Activated T-helper 17 cell treated with anti-CD3 and anti-CD28 coated beads, Interleukin-2, amount 50 U/mL, for 72 hours (primary cell): ENCODE measurements at regions not wholly inside any gene's neighbourhood (a gene's known extent, or its start where the extent isn't known, plus 50 kb on each side); places are given as distances from the start of the nearest gene placed in this dataset.
"Not testable (repeated sequence)": the region's sequence is repeated elsewhere in the genome, so short reads cannot be mapped to it uniquely, and the experiment has no call there.

Source experiments
- ATAC-seq: fragments of 150-1000 bp; cut with Tn5 transposase; replicated peaks from 2 replicates; pipeline ENCODE4 v1.10.0; 2021; ENCODE audit warnings: mild to moderate bottlenecking, moderate library complexity
- H3K27ac Mint-ChIP-seq: one replicate; pipeline ENCODE4 v1.8.0; 2022; ENCODE audit warnings: mixed read lengths
- H3K27me3 Mint-ChIP-seq: one replicate; pipeline ENCODE4 v1.8.0; 2022; ENCODE audit warnings: mixed read lengths
- H3K36me3 Mint-ChIP-seq: one replicate; pipeline ENCODE4 v1.8.0; 2022; ENCODE audit warnings: low read depth, mild to moderate bottlenecking, mixed read lengths
- H3K4me1 Mint-ChIP-seq: one replicate; pipeline ENCODE4 v1.8.0; 2022; ENCODE audit warnings: mixed read lengths
- H3K4me3 Mint-ChIP-seq: one replicate; pipeline ENCODE4 v1.8.0; 2022; ENCODE audit warnings: mild to moderate bottlenecking, mixed read lengths
- H3K9me3 Mint-ChIP-seq: one replicate; pipeline ENCODE4 v1.8.0; 2022; ENCODE audit warnings: mixed read lengths

- Mint-ChIP-seq H3K9me3 (peaks cover 6% of the 10 kb centered on the region), H3K27me3 (no peaks in the 10 kb centered on the region), H3K4me1 (no peaks in the 10 kb centered on the region), H3K36me3 (no peaks in the 10 kb centered on the region), H3K27ac (no peak overlapping the region), H3K4me3 (no peak overlapping the region)
- ATAC-seq, result no peak
Observed at GRCh38 chr2:129481306-129482219, 497.9 kb upstream of the RAB6C start.

- H3K4me3 Mint-ChIP-seq, result no peak overlapping the region
- ATAC-seq, result no peak
- no peaks in the 10 kb centered on the region for H3K4me1 Mint-ChIP-seq
- H3K36me3 Mint-ChIP-seq, result no peaks in the 10 kb centered on the region
- no peaks in the 10 kb centered on the region for H3K27me3 Mint-ChIP-seq
- no peak overlapping the region for H3K27ac Mint-ChIP-seq
- H3K9me3 Mint-ChIP-seq, result peaks cover 6% of the 10 kb centered on the region
Observed at GRCh38 chr2:129482626-129483025, 496.8 kb upstream of the RAB6C start.

GRCh38 chr2:129483366-129483765, 496.1 kb upstream of the RAB6C start:
- no peak for ATAC-seq
- no peak overlapping the region for H3K4me3 Mint-ChIP-seq
- no peaks in the 10 kb centered on the region for H3K27me3 Mint-ChIP-seq
- no peak overlapping the region for H3K27ac Mint-ChIP-seq
- no peaks in the 10 kb centered on the region for H3K36me3 Mint-ChIP-seq
- H3K4me1 Mint-ChIP-seq, result no peaks in the 10 kb centered on the region
- peaks cover 6% of the 10 kb centered on the region for H3K9me3 Mint-ChIP-seq

- Mint-ChIP-seq H3K4me3 (no peak overlapping the region), H3K9me3 (peaks cover 9% of the 10 kb centered on the region), H3K27me3 (no peaks in the 10 kb centered on the region), H3K36me3 (no peaks in the 10 kb centered on the region), H3K4me1 (no peaks in the 10 kb centered on the region), H3K27ac (no peak overlapping the region)
- ATAC-seq, result no peak
Observed at GRCh38 chr2:129484999-129485897, 494.2 kb upstream of the RAB6C start.

- no peak overlapping the region for H3K4me3 Mint-ChIP-seq
- H3K27ac Mint-ChIP-seq, result no peak overlapping the region
- H3K27me3 Mint-ChIP-seq, result no peaks in the 10 kb centered on the region
- no peaks in the 10 kb centered on the region for H3K36me3 Mint-ChIP-seq
- H3K9me3 Mint-ChIP-seq, result peaks cover 6% of the 10 kb centered on the region
- H3K4me1 Mint-ChIP-seq, result no peaks in the 10 kb centered on the region
- ATAC-seq, result no peak
Observed at GRCh38 chr2:129488376-129488775, 491.1 kb upstream of the RAB6C start.

- H3K4me3 Mint-ChIP-seq, result no peak overlapping the region
- H3K36me3 Mint-ChIP-seq, result no peaks in the 10 kb centered on the region
- no peak overlapping the region for H3K27ac Mint-ChIP-seq
- no peaks in the 10 kb centered on the region for H3K4me1 Mint-ChIP-seq
- H3K27me3 Mint-ChIP-seq, result no peaks in the 10 kb centered on the region
- peaks cover 5% of the 10 kb centered on the region for H3K9me3 Mint-ChIP-seq
- ATAC-seq, result no peak
Observed at GRCh38 chr2:129490641-129491040, 488.8 kb upstream of the RAB6C start.

GRCh38 chr2:129491308-129491707, 488.2 kb upstream of the RAB6C start:
- H3K4me1 Mint-ChIP-seq, result no peaks in the 10 kb centered on the region
- no peaks in the 10 kb centered on the region for H3K36me3 Mint-ChIP-seq
- H3K27me3 Mint-ChIP-seq, result no peaks in the 10 kb centered on the region
- H3K4me3 Mint-ChIP-seq, result no peak overlapping the region
- ATAC-seq, result no peak
- no peak overlapping the region for H3K27ac Mint-ChIP-seq
- peaks cover 3% of the 10 kb centered on the region for H3K9me3 Mint-ChIP-seq

- H3K27ac Mint-ChIP-seq, result no peak overlapping the region
- ATAC-seq, result no peak
- no peaks in the 10 kb centered on the region for H3K27me3 Mint-ChIP-seq
- no peaks in the 10 kb centered on the region for H3K36me3 Mint-ChIP-seq
- peaks cover 3% of the 10 kb centered on the region for H3K9me3 Mint-ChIP-seq
- no peak overlapping the region for H3K4me3 Mint-ChIP-seq
- H3K4me1 Mint-ChIP-seq, result no peaks in the 10 kb centered on the region
Observed at GRCh38 chr2:129492548-129492947, 486.9 kb upstream of the RAB6C start.

GRCh38 chr2:129499747-129500146, 479.7 kb upstream of the RAB6C start:
- H3K27me3 Mint-ChIP-seq, result no peaks in the 10 kb centered on the region
- H3K4me1 Mint-ChIP-seq, result no peaks in the 10 kb centered on the region
- H3K4me3 Mint-ChIP-seq, result no peak overlapping the region
- H3K27ac Mint-ChIP-seq, result no peak overlapping the region
- ATAC-seq, result no peak
- no peaks in the 10 kb centered on the region for H3K36me3 Mint-ChIP-seq
- H3K9me3 Mint-ChIP-seq, result peaks cover 3% of the 10 kb centered on the region

GRCh38 chr2:129502781-129503180, 476.7 kb upstream of the RAB6C start:
- Mint-ChIP-seq H3K4me3 (no peak overlapping the region), H3K36me3 (no peaks in the 10 kb centered on the region), H3K27ac (no peak overlapping the region), H3K27me3 (no peaks in the 10 kb centered on the region), H3K4me1 (no peaks in the 10 kb centered on the region), H3K9me3 (peaks cover 3% of the 10 kb centered on the region)
- ATAC-seq, result no peak

GRCh38 chr2:129504646-129505045, 474.8 kb upstream of the RAB6C start:
- no peaks in the 10 kb centered on the region for H3K27me3 Mint-ChIP-seq
- no peaks in the 10 kb centered on the region for H3K4me1 Mint-ChIP-seq
- ATAC-seq, result no peak
- no peak overlapping the region for H3K4me3 Mint-ChIP-seq
- no peaks in the 10 kb centered on the region for H3K36me3 Mint-ChIP-seq
- no peak overlapping the region for H3K27ac Mint-ChIP-seq
- H3K9me3 Mint-ChIP-seq, result peaks cover under 1% of the 10 kb centered on the region

- no peak for ATAC-seq
- Mint-ChIP-seq H3K9me3 (peaks cover 14% of the 10 kb centered on the region), H3K4me3 (no peak overlapping the region), H3K4me1 (no peaks in the 10 kb centered on the region), H3K27me3 (no peaks in the 10 kb centered on the region), H3K36me3 (no peaks in the 10 kb centered on the region), H3K27ac (no peak overlapping the region)
Observed at GRCh38 chr2:129518937-129519336, 460.5 kb upstream of the RAB6C start.

- not testable (repeated sequence) for H3K36me3 Mint-ChIP-seq, ATAC-seq, H3K4me1 Mint-ChIP-seq, H3K27me3 Mint-ChIP-seq, H3K27ac Mint-ChIP-seq, H3K4me3 Mint-ChIP-seq, H3K9me3 Mint-ChIP-seq
Observed at GRCh38 chr2:129532158-129532557, 447.3 kb upstream of the RAB6C start.

GRCh38 chr2:129548880-129549279, 430.6 kb upstream of the RAB6C start:
- Mint-ChIP-seq H3K4me3 (no peak overlapping the region), H3K27me3 (no peaks in the 10 kb centered on the region), H3K36me3 (no peaks in the 10 kb centered on the region), H3K4me1 (no peaks in the 10 kb centered on the region), H3K9me3 (peaks cover 8% of the 10 kb centered on the region), H3K27ac (no peak overlapping the region)
- no peak for ATAC-seq

GRCh38 chr2:129550536-129550935, 428.9 kb upstream of the RAB6C start:
- Mint-ChIP-seq H3K4me3 (no peak overlapping the region), H3K9me3 (peaks cover 9% of the 10 kb centered on the region), H3K27me3 (no peaks in the 10 kb centered on the region), H3K4me1 (no peaks in the 10 kb centered on the region), H3K36me3 (no peaks in the 10 kb centered on the region), H3K27ac (no peak overlapping the region)
- ATAC-seq, result no peak
